GM12864 (cell line): ENCODE measurements at regions not wholly inside any gene's neighbourhood (a gene's known extent, or its start where the extent isn't known, plus 50 kb on each side); places are given as distances from the start of the nearest gene placed in this dataset.

Source experiments
- DNase-seq: peaks from one replicate; pipeline ENCODE4 v3.0.0-alpha.2; 2011; ENCODE audit warnings: low read depth
- H3K4me3 ChIP-seq: 2 replicates; pipeline ENCODE4 v1.5.1; 2011; ENCODE audit warnings: mild to moderate bottlenecking, low read depth, low read length, control low read depth
- CTCF ChIP-seq: IDR thresholded peaks from 2 replicates; pipeline ENCODE4 v1.5.1; 2011; ENCODE audit warnings: low read depth, mild to moderate bottlenecking, moderate library complexity, low read length, control low read depth, inconsistent platforms; ENCODE audit errors: missing control alignments

- no peak for TF ChIP-seq CTCF
- no peak overlapping the region for H3K4me3 ChIP-seq
- DNase-seq, result no peak
Observed at GRCh38 chr4:178241601-178242118, 799.4 kb upstream of the AGA start.

GRCh38 chr4:178242655-178243054 is 800.4 kb upstream of the AGA start:
- H3K4me3 ChIP-seq, result no peak overlapping the region
- DNase-seq, result no peak
- TF ChIP-seq CTCF, result no peak

- TF ChIP-seq CTCF, result no peak
- no peak overlapping the region for H3K4me3 ChIP-seq
- no peak for DNase-seq
Observed at GRCh38 chr4:178244785-178245184, 802.5 kb upstream of the AGA start.

GRCh38 chr4:178255172-178255571 is 812.9 kb upstream of the AGA start:
- DNase-seq, result no peak
- H3K4me3 ChIP-seq, result no peak overlapping the region
- no peak for TF ChIP-seq CTCF

GRCh38 chr4:178258603-178259002 is 816.4 kb upstream of the AGA start:
- no peak overlapping the region for H3K4me3 ChIP-seq
- TF ChIP-seq CTCF, result no peak
- DNase-seq, result no peak

GRCh38 chr4:178259566-178259965 is 817.3 kb upstream of the AGA start:
- no peak overlapping the region for H3K4me3 ChIP-seq
- no peak for DNase-seq
- no peak for TF ChIP-seq CTCF

GRCh38 chr4:178264001-178264400 is 821.8 kb upstream of the AGA start:
- DNase-seq, result no peak
- no peak for TF ChIP-seq CTCF
- no peak overlapping the region for H3K4me3 ChIP-seq
